ENCODE measurements at regions not wholly inside any gene's neighbourhood (a gene's known extent, or its start where the extent isn't known, plus 50 kb on each side); places are given as distances from the start of the nearest gene placed in this dataset.

GRCh38 chr20:23198815-23199214 lies 112.7 kb upstream of the CD93 start:
- no peak overlapping the region for H2AFZ ChIP-seq (ENCODE audit: low read depth, low read length)
- no peak overlapping the region for H3K9ac ChIP-seq (ENCODE audit: insufficient read depth in 1 of 2, low read depth in 2 of 2, low read length in 2 of 2)
- no peak overlapping the region for H3K4me3 ChIP-seq
- no peaks in the 10 kb centered on the region for H4K20me1 ChIP-seq (replicated peaks; ENCODE audit: control insufficient read depth, insufficient read depth, low read length)
- H3K27me3 ChIP-seq (ENCODE audit: control insufficient read depth in 2 of 2, insufficient read depth in 2 of 2, low read length in 2 of 2): no peaks in the 10 kb centered on the region
- ChIA-PET POLR2A (no interaction called here), CTCF (ENCODE audit: low intra/inter-chr PET ratio) (no interaction called here)
- no peaks in the 10 kb centered on the region for H3K36me3 ChIP-seq (ENCODE audit: control insufficient read depth, insufficient read depth, low read length)
- intact Hi-C loops (cut with micrococcal nuclease): no loop called here
- BruUV-seq (replicated peaks): no TSS peak
- H3K27ac ChIP-seq (ENCODE audit: extremely low read depth, low read depth, low read length): no peak overlapping the region
- no peak for DNase-seq (ENCODE audit: extremely low read depth in 1 of 4, low spot score in 3 of 4)
- H3K79me2 ChIP-seq (ENCODE audit: control insufficient read depth, insufficient read depth, low read length): no peaks in the 10 kb centered on the region
- FAIRE-seq: no peak
- in situ Hi-C loops (cut with MboI): loop anchor here (5.0 kb wide), 1 partner anchor 137 kb away; no protein-coding TSS in a partner anchor
- no peak for ATAC-seq
- no peaks in the 10 kb centered on the region for H3K9me1 ChIP-seq (ENCODE audit: control insufficient read depth, insufficient read depth, low read length)
- peak; percentile 88 to 90 for TF ChIP-seq KDM1A (IDR thresholded peaks at IDR 0.05)
- TF ChIP-seq ZNF12 (CRISPR knock-in tag; IDR thresholded peaks at IDR 0.05): no peak
- TF ChIP-seq ARHGAP35 (IDR thresholded peaks at IDR 0.05; ENCODE audit: partially characterized antibody): no peak
- TF ChIP-seq ATF6 (CRISPR knock-in tag; IDR thresholded peaks at IDR 0.05): no peak
- TF ChIP-seq KLF16 (IDR thresholded peaks at IDR 0.05): no peak
- TF ChIP-seq, protein P1, sequence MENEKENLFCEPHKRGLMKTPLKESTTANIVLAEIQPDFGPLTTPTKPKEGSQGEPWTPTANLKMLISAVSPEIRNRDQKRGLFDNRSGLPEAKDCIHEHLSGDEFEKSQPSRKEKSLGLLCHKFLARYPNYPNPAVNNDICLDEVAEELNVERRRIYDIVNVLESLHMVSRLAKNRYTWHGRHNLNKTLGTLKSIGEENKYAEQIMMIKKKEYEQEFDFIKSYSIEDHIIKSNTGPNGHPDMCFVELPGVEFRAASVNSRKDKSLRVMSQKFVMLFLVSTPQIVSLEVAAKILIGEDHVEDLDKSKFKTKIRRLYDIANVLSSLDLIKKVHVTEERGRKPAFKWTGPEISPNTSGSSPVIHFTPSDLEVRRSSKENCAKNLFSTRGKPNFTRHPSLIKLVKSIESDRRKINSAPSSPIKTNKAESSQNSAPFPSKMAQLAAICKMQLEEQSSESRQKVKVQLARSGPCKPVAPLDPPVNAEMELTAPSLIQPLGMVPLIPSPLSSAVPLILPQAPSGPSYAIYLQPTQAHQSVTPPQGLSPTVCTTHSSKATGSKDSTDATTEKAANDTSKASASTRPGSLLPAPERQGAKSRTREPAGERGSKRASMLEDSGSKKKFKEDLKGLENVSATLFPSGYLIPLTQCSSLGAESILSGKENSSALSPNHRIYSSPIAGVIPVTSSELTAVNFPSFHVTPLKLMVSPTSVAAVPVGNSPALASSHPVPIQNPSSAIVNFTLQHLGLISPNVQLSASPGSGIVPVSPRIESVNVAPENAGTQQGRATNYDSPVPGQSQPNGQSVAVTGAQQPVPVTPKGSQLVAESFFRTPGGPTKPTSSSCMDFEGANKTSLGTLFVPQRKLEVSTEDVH (IDR thresholded peaks at IDR 0.05; ENCODE audit: low read depth, partially characterized antibody): no peak
- no peak for TF ChIP-seq SMARCC2 (IDR thresholded peaks at IDR 0.05; ENCODE audit: low read depth)
- peak; percentile 63 for TF ChIP-seq CBFA2T3 (IDR thresholded peaks at IDR 0.05)
- TF ChIP-seq, protein P2, sequence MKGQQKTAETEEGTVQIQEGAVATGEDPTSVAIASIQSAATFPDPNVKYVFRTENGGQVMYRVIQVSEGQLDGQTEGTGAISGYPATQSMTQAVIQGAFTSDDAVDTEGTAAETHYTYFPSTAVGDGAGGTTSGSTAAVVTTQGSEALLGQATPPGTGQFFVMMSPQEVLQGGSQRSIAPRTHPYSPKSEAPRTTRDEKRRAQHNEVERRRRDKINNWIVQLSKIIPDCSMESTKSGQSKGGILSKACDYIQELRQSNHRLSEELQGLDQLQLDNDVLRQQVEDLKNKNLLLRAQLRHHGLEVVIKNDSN (CRISPR knock-in tag; IDR thresholded peaks at IDR 0.05): no peak
- TF ChIP-seq RAD51 (IDR thresholded peaks at IDR 0.05; ENCODE audit: borderline replicate concordance, low read depth): no peak
- no peak for TF ChIP-seq DIDO1 (tag; IDR thresholded peaks at IDR 0.05; ENCODE audit: low read depth)
- no peak for TF ChIP-seq ZNF140 (CRISPR knock-in tag; IDR thresholded peaks at IDR 0.05)
- TF ChIP-seq CXXC5 (CRISPR knock-in tag; IDR thresholded peaks at IDR 0.05): no peak
- TF ChIP-seq ZNF830 (CRISPR knock-in tag; IDR thresholded peaks at IDR 0.05): no peak
- peak in 1 of 2 experiments; percentile 52; a peak in 1 of 4 replicates for TF ChIP-seq RCOR1 (IDR thresholded peaks at IDR 0.05; ENCODE audit: borderline replicate concordance in 1 of 2, low read depth in 2 of 2, low read length in 2 of 2)
- TF ChIP-seq BMI1 (IDR thresholded peaks at IDR 0.05; ENCODE audit: low read length): no peak
- 0 out of 2 replicates have a peak, but pooled peaks have one; percentile 3 for TF ChIP-seq CBFA2T2 (conservative IDR thresholded peaks at IDR 0.05)
- no peak for TF ChIP-seq ZNF696 (CRISPR knock-in tag; conservative IDR thresholded peaks at IDR 0.05)
- TF ChIP-seq ZNF282 (CRISPR knock-in tag; IDR thresholded peaks at IDR 0.05): no peak
- H3K4me2 ChIP-seq (ENCODE audit: insufficient read depth, low read length): no peak overlapping the region
- peaks cover 10 to 16% of the 10 kb centered on the region in 2 experiments; a peak in 4 of 5 replicates for H3K4me1 ChIP-seq (replicated peaks in 1 of 2; ENCODE audit: control insufficient read depth in 2 of 2, insufficient read depth in 2 of 2, low read length in 2 of 2)
- no peaks in the 10 kb centered on the region for H3K9me3 ChIP-seq (replicated peaks; ENCODE audit: control insufficient read depth, insufficient read depth, low read depth, low read length)
